B cell (primary cell): ENCODE measurements at regions not wholly inside any gene's neighbourhood (a gene's known extent, or its start where the extent isn't known, plus 50 kb on each side); places are given as distances from the start of the nearest gene placed in this dataset.

Experiments used
- ATAC-seq: fragments of 200-7000 bp; cut with Tn5 transposase; one replicate; pipeline ENCODE4 v1.10.0; 2021; ENCODE audit warnings: low read depth, mild to moderate bottlenecking, moderate number of reproducible peaks, moderate library complexity
- CTCF ChIA-PET: fragments of 350-600 bp; sonication (Branson Sonifier 250); formaldehyde crosslinking; loops from one replicate; lab custom pipeline; 2021; ENCODE audit warnings: antibody characterized with exemption, inconsistent platforms; lab: Charles Lee
- POLR2A ChIA-PET: fragments of 350-600 bp; sonication (Branson Sonifier 250); formaldehyde crosslinking; loops from one replicate; lab custom pipeline; 2021; ENCODE audit warnings: antibody characterized with exemption; lab: Charles Lee
- DNase-seq: peaks from one replicate; pipeline ENCODE4 v3.0.0; 2013
- H2AFZ ChIP-seq: 2 replicates; pipeline ENCODE4 v1.6.1; 2012; ENCODE audit warnings: mild to moderate bottlenecking, low read depth, low read length; ENCODE audit not compliant: insufficient read depth, poor library complexity, severe bottlenecking
- H3K27ac ChIP-seq, 2 donors: 1 replicate in 1 of 2; 2 replicates in 1 of 2; pipeline ENCODE4 v1.5.1; 2012 to 2013; ENCODE audit warnings: low read length in 2 of 2, mild to moderate bottlenecking in 2 of 2, moderate library complexity in 1 of 2
- H3K27me3 ChIP-seq, 4 experiments: fragments of 200-600 bp in 1 of 4; sonication (generic) in 1 of 4; replicated peaks in 1 of 4; 1 replicate in 2 of 4; 2 replicates in 2 of 4; pipeline versions ENCODE4 v1.6.1 to v1.7.0; 2013 to 2016; ENCODE audit warnings: low read length in 3 of 4, mild to moderate bottlenecking in 2 of 4, mixed read lengths in 1 of 4, moderate library complexity in 1 of 4; ENCODE audit not compliant: insufficient read depth in 4 of 4, control insufficient read depth in 3 of 4; ENCODE audit errors: control extremely low read depth in 1 of 4
- H3K36me3 ChIP-seq, 2 experiments: replicated peaks in 1 of 2; 1 replicate in 1 of 2; 2 replicates in 1 of 2; pipeline versions ENCODE4 v1.6.1 to v1.7.1; 2013; ENCODE audit warnings: low read length in 1 of 2; ENCODE audit not compliant: insufficient read depth in 2 of 2, control insufficient read depth in 1 of 2; ENCODE audit errors: control extremely low read depth in 1 of 2, extremely low read depth in 1 of 2
- H3K4me1 ChIP-seq, 2 donors: fragments of 200-600 bp in 1 of 2; sonication (generic) in 1 of 2; 1 replicate in 1 of 2; 2 replicates in 1 of 2; pipeline versions ENCODE4 v1.5.1 to v1.6.1; 2013 to 2017; ENCODE audit warnings: low read length in 2 of 2; ENCODE audit not compliant: control insufficient read depth in 2 of 2, insufficient read depth in 2 of 2
- H3K4me2 ChIP-seq: replicated peaks from 2 replicates; pipeline ENCODE3; 2012; ENCODE audit warnings: mild to moderate bottlenecking, low read depth, low read length; ENCODE audit not compliant: poor library complexity, severe bottlenecking
- H3K4me3 ChIP-seq, 5 experiments: fragments of 200-600 bp in 1 of 5; sonication (generic) in 1 of 5; 1 replicate in 3 of 5; 2 replicates in 2 of 5; pipeline versions ENCODE4 v1.5.1 to v1.7.0; 2011 to 2016; ENCODE audit warnings: low read length in 4 of 5, mild to moderate bottlenecking in 4 of 5, low read depth in 2 of 5, control low read depth in 1 of 5, moderate library complexity in 1 of 5; ENCODE audit not compliant: insufficient read depth in 1 of 5; ENCODE audit errors: control extremely low read depth in 1 of 5, extremely low read depth in 1 of 5
- H3K79me2 ChIP-seq: fragments of 200-600 bp; sonication (generic); one replicate; pipeline ENCODE4 v1.6.0; 2016; ENCODE audit warnings: low read length; ENCODE audit not compliant: control insufficient read depth, insufficient read depth
- H3K9ac ChIP-seq: fragments of 200-600 bp; sonication (generic); 2 replicates; pipeline ENCODE4 v1.6.1; 2017; ENCODE audit warnings: mild to moderate bottlenecking, low read length, moderate library complexity
- H3K9me3 ChIP-seq, 3 donors: one replicate each; pipeline versions ENCODE4 v1.6.1 to v1.7.1; 2013; ENCODE audit warnings: low read length in 2 of 3; ENCODE audit not compliant: control insufficient read depth in 2 of 3, insufficient read depth in 1 of 3; ENCODE audit errors: control extremely low read depth in 1 of 3
- H4K20me1 ChIP-seq: 2 replicates; pipeline ENCODE4 v1.6.0; 2012; ENCODE audit warnings: mild to moderate bottlenecking, low read length; ENCODE audit not compliant: insufficient read depth, control insufficient read depth, poor library complexity, severe bottlenecking
- H3K27ac Mint-ChIP-seq: one replicate; pipeline ENCODE4 v1.8.0; 2021; ENCODE audit warnings: mixed read lengths
- H3K27me3 Mint-ChIP-seq: one replicate; pipeline ENCODE4 v1.8.0; 2021; ENCODE audit warnings: mixed read lengths
- H3K4me1 Mint-ChIP-seq: one replicate; pipeline ENCODE4 v1.8.0; 2021; ENCODE audit warnings: mixed read lengths
- H3K4me3 Mint-ChIP-seq: one replicate; pipeline ENCODE4 v1.8.0; 2021; ENCODE audit warnings: mixed read lengths
- H3K9me3 Mint-ChIP-seq: one replicate; pipeline ENCODE4 v1.8.0; 2022; ENCODE audit warnings: mixed read lengths; ENCODE audit not compliant: insufficient read depth
- CTCF ChIP-seq: fragments of 200-600 bp; IDR thresholded peaks from one replicate; pipeline ENCODE4 v1.8.0; 2022; ENCODE audit warnings: antibody characterized with exemption, mild to moderate bottlenecking
- EZH2 ChIP-seq: IDR thresholded peaks from 2 replicates; pipeline ENCODE4 v1.6.1; 2012; ENCODE audit warnings: borderline replicate concordance, low read depth, mild to moderate bottlenecking, moderate library complexity, low read length; ENCODE audit not compliant: insufficient read depth, poor library complexity, severe bottlenecking
- WGBS: methylation state at CpG from one replicate; pipeline ENCODE4 v1.1.5; 2013; ENCODE audit warnings: missing lambda C conversion rate; ENCODE audit not compliant: insufficient coverage; 5-methylcytosine and 5-hydroxymethylcytosine counted together
- intact Hi-C: fragments of 100-400 bp; cut with micrococcal nuclease; formaldehyde crosslinking; loops from one replicate; pipeline ENCODE4 v1.10.0; 2022

- ATAC-seq, result no peak
- TF ChIP-seq CTCF (no peak), EZH2 (no peak)
- no peaks in the 10 kb centered on the region for H3K79me2 ChIP-seq
- no peaks in the 10 kb centered on the region for H3K27me3 ChIP-seq
- H3K4me3 ChIP-seq, result no peak overlapping the region
- H3K27me3 Mint-ChIP-seq, result no peaks in the 10 kb centered on the region
- H4K20me1 ChIP-seq, result no peaks in the 10 kb centered on the region
- no peaks in the 10 kb centered on the region for H3K9me3 ChIP-seq
- no peaks in the 10 kb centered on the region for H3K4me1 ChIP-seq
- ChIA-PET CTCF (no interaction called here), POLR2A (no interaction called here)
- H3K27ac ChIP-seq, result no peak overlapping the region
- H3K4me3 Mint-ChIP-seq, result no peak overlapping the region
- intact Hi-C loops, result no loop called here
- H3K9me3 Mint-ChIP-seq, result peaks cover 1% of the 10 kb centered on the region
- DNase-seq, result no peak
- H2AFZ ChIP-seq, result no peak overlapping the region
- H3K9ac ChIP-seq, result no peak overlapping the region
- no peak overlapping the region for H3K27ac Mint-ChIP-seq
- 40% methylated on average over 1 of the region's 3 CpGs for WGBS
- H3K4me1 Mint-ChIP-seq, result no peaks in the 10 kb centered on the region
- H3K4me2 ChIP-seq, result no peak overlapping the region
- H3K36me3 ChIP-seq, result no peaks in the 10 kb centered on the region
Observed at GRCh38 chr13:72244788-72245187, 377.8 kb upstream of the DACH1 start.

- H3K79me2 ChIP-seq, result no peaks in the 10 kb centered on the region
- no peak for DNase-seq
- no peak overlapping the region for H2AFZ ChIP-seq
- Mint-ChIP-seq H3K27me3 (no peaks in the 10 kb centered on the region), H3K4me1 (no peaks in the 10 kb centered on the region), H3K4me3 (no peak overlapping the region), H3K9me3 (peaks cover 2% of the 10 kb centered on the region), H3K27ac (no peak overlapping the region)
- ChIA-PET CTCF (no interaction called here), POLR2A (no interaction called here)
- WGBS, result no CpG with 5 or more reads among the region's 3 CpGs
- intact Hi-C loops, result no loop called here
- TF ChIP-seq EZH2, result no peak
- TF ChIP-seq CTCF, result no peak
- no peak overlapping the region for H3K4me3 ChIP-seq
- H3K36me3 ChIP-seq, result no peaks in the 10 kb centered on the region
- no peak overlapping the region for H3K9ac ChIP-seq
- no peaks in the 10 kb centered on the region for H3K4me1 ChIP-seq
- H3K4me2 ChIP-seq, result no peak overlapping the region
- H3K27ac ChIP-seq, result no peak overlapping the region
- H3K27me3 ChIP-seq, result no peaks in the 10 kb centered on the region
- H3K9me3 ChIP-seq, result no peaks in the 10 kb centered on the region
- no peak for ATAC-seq
- H4K20me1 ChIP-seq, result no peaks in the 10 kb centered on the region
Observed at GRCh38 chr13:72230131-72230530, 363.1 kb upstream of the DACH1 start.
